ENCODE measurements at regions not wholly inside any gene's neighbourhood (a gene's known extent, or its start where the extent isn't known, plus 50 kb on each side); places are given as distances from the start of the nearest gene placed in this dataset.

GRCh38 chr6:139529420-139529819 lies 155.0 kb upstream of the CITED2 start:
- no peak for TF ChIP-seq CTCF (IDR thresholded peaks at IDR 0.05; ENCODE audit: low read length)
- TF ChIP-seq EZH2 (optimal IDR thresholded peaks at IDR 0.05; ENCODE audit: low read depth, low read length), result no peak
